ENCODE measurements at regions not wholly inside any gene's neighbourhood (a gene's known extent, or its start where the extent isn't known, plus 50 kb on each side); places are given as distances from the start of the nearest gene placed in this dataset.

DNA sequence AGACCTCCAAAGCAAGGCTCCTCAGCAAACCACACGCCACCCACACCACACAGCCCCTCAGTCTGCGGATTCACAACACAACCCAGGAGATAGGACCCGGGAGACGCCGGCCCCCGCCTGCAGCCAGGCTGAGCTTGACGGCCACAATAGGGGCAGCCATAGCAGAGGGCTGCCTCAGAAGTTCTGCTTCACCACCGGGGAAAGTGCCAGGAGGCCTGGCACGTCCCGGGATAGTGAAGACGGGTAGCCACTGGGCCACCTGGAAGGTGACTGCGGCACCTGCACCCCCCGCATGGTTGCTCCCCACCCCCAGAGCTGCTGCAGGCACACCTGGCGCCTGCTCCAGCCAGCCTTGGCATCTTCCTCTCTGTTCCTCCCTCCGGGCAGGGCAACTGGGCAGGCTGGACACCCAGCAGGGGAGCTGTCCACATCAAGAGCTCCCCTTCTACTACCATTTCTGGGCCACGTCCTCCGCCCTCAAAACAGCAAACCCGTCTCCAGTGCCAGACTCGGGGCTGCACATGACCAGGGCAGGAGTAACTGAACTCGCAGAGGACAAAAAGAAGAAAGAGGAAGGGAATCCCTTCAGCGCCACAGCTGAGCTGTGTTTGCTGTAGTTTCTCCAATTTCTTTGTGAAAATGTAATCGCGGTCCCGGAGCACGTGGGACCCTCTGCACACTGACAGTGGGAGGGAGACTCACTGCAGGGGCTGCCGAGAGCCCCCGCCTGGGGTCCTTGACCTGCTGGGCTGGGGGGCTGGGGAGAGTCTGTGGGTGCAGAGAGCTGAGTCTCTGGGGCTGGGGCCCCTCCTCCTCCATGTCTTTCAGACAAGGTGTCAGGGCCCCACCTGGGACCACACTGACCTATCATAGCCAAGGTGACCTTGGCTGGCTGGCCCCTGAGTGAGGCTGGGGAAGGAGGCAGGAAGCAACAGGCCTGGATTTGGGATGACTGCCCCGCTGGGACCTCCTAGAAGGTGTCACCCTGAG lies 74.2 kb upstream of the C14orf180 start:
- DNase-seq (ENCODE audit: low spot score): peak; percentile 6
- TF ChIP-seq, protein P1, sequence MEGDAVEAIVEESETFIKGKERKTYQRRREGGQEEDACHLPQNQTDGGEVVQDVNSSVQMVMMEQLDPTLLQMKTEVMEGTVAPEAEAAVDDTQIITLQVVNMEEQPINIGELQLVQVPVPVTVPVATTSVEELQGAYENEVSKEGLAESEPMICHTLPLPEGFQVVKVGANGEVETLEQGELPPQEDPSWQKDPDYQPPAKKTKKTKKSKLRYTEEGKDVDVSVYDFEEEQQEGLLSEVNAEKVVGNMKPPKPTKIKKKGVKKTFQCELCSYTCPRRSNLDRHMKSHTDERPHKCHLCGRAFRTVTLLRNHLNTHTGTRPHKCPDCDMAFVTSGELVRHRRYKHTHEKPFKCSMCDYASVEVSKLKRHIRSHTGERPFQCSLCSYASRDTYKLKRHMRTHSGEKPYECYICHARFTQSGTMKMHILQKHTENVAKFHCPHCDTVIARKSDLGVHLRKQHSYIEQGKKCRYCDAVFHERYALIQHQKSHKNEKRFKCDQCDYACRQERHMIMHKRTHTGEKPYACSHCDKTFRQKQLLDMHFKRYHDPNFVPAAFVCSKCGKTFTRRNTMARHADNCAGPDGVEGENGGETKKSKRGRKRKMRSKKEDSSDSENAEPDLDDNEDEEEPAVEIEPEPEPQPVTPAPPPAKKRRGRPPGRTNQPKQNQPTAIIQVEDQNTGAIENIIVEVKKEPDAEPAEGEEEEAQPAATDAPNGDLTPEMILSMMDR (IDR thresholded peaks at IDR 0.05; ENCODE audit: extremely low read depth, missing control alignments): no peak

DNA sequence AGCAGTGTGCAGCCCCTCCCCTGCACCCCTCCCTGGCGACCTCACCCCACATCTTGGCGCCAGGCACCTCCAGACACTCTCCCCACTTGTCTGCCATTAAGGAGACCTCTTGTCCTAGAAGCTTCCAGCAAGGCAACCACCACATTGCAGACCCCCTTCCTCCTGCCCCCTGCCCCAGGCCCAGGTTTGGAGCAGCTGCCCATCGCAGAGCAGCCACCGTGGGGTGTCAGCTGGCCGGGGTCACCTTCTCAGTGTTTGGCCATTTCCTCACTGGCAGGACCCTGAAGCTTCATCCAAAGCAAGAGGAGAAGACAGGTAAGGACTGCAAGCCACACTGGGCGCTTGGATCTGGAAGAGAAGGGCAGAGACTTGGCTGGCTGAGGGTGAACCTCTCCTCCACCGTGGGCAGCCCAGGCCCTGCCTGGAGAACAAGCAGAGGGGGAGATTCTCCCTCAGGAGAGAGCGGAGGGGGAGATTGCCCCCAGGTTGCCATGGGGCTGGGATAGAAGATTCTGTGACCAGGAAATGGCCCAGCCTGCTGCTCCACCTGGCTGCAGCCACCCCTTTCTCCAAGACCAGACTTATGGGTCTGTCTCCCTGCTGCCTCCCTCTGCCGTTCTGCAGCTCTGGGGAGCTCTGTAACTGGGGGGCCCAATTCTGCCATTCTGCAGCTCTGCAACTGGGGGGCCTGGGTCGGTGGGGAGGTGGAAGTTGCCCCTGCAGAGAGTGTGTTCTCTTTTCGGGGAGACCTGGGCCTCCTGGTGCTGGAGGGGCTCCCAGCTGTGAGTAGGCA lies 72.9 kb upstream of the C14orf180 start:
- TF ChIP-seq, protein P1 (IDR thresholded peaks at IDR 0.05; ENCODE audit: extremely low read depth, missing control alignments): no peak
- no peak for DNase-seq (ENCODE audit: low spot score)

DNA sequence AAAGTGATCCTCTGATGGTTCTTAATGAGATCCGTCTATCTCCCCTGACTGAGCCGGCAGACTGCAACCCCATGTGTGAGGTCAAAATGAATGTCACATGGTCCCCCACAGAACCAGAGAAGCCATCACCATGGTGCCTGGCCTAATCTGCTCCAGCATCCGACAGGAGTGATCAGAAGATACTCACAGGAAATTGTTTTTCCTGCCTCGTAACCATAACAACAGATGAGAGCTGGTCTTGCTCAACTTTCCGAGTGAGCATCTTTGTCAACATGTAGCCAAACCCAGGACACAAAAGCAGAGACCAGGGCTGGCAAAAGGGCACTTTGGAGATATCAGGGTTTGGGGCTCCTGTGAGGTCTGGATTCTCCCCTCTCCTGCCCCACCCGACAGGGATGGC lies 72.1 kb upstream of the C14orf180 start:
- no peak for DNase-seq (ENCODE audit: low spot score)
- TF ChIP-seq, protein P1 (IDR thresholded peaks at IDR 0.05; ENCODE audit: extremely low read depth, missing control alignments): no peak

DNA sequence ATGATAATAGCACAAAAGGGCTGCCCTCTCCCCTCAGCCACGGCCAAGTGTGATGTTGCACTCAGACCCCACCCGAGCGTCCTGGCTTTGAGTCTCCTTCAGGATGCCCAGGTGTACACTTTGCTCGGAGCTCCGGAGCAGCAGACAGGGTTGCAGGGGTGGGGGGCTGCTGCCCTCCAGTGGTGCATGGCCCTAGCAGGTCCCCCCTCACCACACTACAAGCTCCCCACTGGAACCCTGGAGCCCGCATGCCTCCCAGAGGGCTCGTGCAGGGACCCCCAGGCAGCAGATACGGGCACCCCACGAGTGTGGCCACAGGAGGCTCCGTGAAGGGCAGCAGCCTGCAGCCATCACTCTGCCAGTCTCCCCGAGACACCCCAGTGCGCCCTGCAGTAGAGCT lies 69.9 kb upstream of the C14orf180 start:
- TF ChIP-seq, protein P1 (IDR thresholded peaks at IDR 0.05; ENCODE audit: extremely low read depth, missing control alignments): no peak
- no peak for DNase-seq (ENCODE audit: low spot score)

DNA sequence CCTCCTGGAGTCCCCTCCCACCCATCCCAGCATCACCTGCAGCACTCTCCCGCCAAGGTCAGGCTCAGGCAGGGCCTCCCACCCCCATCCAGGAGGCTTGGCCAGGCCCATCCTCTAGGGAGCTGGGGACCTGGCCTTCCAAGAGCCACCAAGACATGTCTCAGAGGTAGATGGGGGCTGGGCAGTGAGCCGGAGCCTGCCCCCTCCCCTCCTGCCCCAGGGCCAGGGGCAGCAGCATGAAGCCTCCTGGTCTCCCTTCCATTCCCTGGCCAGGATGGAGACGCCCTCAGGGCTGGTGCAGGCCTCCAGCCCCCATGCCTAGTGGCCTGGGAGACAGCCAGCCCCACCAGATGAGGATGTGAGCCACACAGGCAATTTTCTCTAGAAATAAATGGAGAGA lies 69.3 kb upstream of the C14orf180 start:
- TF ChIP-seq, protein P1 (IDR thresholded peaks at IDR 0.05; ENCODE audit: extremely low read depth, missing control alignments): no peak
- no peak for DNase-seq (ENCODE audit: low spot score)

DNA sequence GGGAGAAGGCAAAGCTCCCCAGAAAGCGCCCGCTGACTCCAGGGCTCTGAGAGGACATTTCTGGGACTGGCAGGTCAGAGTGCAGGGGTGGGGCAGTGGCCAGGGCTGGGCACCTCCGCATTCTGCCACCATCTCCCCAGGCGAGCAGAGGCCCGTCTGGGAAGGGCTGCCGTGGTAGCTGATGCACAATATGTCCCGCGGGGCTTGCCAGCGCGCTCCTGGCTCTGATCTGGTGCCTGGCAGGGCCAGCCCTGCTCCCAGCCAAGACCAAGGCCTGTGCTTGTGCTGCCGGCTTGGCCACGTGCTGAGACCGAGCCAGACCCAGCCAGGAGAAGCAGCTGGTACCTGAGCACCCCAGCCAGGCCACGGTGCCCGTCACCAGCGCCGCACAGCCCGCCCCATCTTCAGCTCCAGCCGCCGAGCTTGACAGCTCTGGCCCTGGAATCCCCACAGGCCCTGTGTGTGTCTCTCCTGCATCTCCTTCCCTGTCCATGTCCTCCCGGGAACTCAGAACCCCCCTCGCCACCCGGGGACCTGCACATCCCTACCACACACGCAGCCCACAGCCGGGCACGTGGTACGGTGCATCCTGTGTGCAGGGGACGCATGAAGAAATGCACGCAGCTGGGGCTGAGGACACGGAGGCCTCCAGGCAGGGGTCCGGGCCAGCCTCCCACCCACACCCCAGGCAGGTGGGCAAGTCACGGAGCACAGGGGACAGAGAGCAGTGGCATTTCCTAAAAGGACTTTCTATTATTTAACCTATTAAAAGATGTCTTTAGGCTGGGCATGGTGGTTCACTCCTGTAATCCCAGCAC lies 68.6 kb upstream of the C14orf180 start:
- TF ChIP-seq, protein P1 (IDR thresholded peaks at IDR 0.05; ENCODE audit: extremely low read depth, missing control alignments): no peak

More for the DNA sequence above, 68.6 kb upstream of the C14orf180 start:
- no peak for DNase-seq (ENCODE audit: low spot score)

Data from GM20000 (cell line).